Trophoblast cell (in vitro differentiated cells and primary cell): ENCODE measurements at regions not wholly inside any gene's neighbourhood (a gene's known extent, or its start where the extent isn't known, plus 50 kb on each side); places are given as distances from the start of the nearest gene placed in this dataset.

ENCODE experiments used
- DNase-seq, 2 donors: peaks; one replicate each; pipeline ENCODE4 v3.0.0-alpha.2; 2016
- H2AFZ ChIP-seq: 2 replicates; pipeline ENCODE4 v1.6.1; 2013; ENCODE audit warnings: low read length, moderate library complexity, mild to moderate bottlenecking; ENCODE audit not compliant: insufficient read depth, poor library complexity
- H2AK5ac ChIP-seq: 2 replicates; pipeline ENCODE4 v1.6.1; 2013; ENCODE audit warnings: mild to moderate bottlenecking, low read length
- H2BK120ac ChIP-seq: 2 replicates; pipeline ENCODE4 v1.6.1; 2013; ENCODE audit warnings: low read length, mild to moderate bottlenecking, moderate library complexity; ENCODE audit not compliant: insufficient read depth, poor library complexity
- H2BK12ac ChIP-seq: 2 replicates; pipeline ENCODE4 v1.6.1; 2013; ENCODE audit warnings: mild to moderate bottlenecking, low read length, moderate library complexity
- H2BK5ac ChIP-seq: 2 replicates; pipeline ENCODE4 v1.6.1; 2013; ENCODE audit warnings: low read length, low read depth, moderate library complexity, mild to moderate bottlenecking; ENCODE audit not compliant: poor library complexity
- H3K14ac ChIP-seq: 2 replicates; pipeline ENCODE4 v1.6.1; 2013; ENCODE audit warnings: mild to moderate bottlenecking, low read length
- H3K18ac ChIP-seq: 2 replicates; pipeline ENCODE4 v1.6.1; 2013; ENCODE audit warnings: mild to moderate bottlenecking, low read length
- H3K23ac ChIP-seq: 2 replicates; pipeline ENCODE4 v1.6.1; 2013; ENCODE audit warnings: low read length
- H3K27ac ChIP-seq: 2 replicates; pipeline ENCODE4 v1.5.1; 2013; ENCODE audit warnings: low read depth, mild to moderate bottlenecking, inconsistent platforms, low read length, moderate library complexity
- H3K27me3 ChIP-seq: 2 replicates; pipeline ENCODE4 v1.6.1; 2013; ENCODE audit warnings: inconsistent platforms, mild to moderate bottlenecking, low read length, moderate library complexity; ENCODE audit not compliant: insufficient read depth
- H3K36me3 ChIP-seq, 2 experiments: 1 replicate in 1 of 2; 2 replicates in 1 of 2; pipeline ENCODE4 v1.6.1; 2013; ENCODE audit warnings: low read length in 2 of 2, mild to moderate bottlenecking in 2 of 2, moderate library complexity in 1 of 2; ENCODE audit not compliant: insufficient read depth in 2 of 2, control insufficient read depth in 1 of 2
- H3K4ac ChIP-seq: 2 replicates; pipeline ENCODE4 v1.6.1; 2013; ENCODE audit warnings: low read depth, mild to moderate bottlenecking, low read length, moderate library complexity
- H3K4me1 ChIP-seq, 2 experiments: 1 replicate in 1 of 2; 2 replicates in 1 of 2; pipeline ENCODE4 v1.6.1; 2013; ENCODE audit warnings: low read length in 2 of 2, mild to moderate bottlenecking in 2 of 2, moderate library complexity in 1 of 2; ENCODE audit not compliant: insufficient read depth in 2 of 2, control insufficient read depth in 1 of 2
- H3K4me2 ChIP-seq: 2 replicates; pipeline ENCODE4 v1.6.1; 2013; ENCODE audit warnings: inconsistent platforms, mild to moderate bottlenecking, low read length, moderate library complexity
- H3K4me3 ChIP-seq: 2 replicates; pipeline ENCODE4 v1.5.1; 2013; ENCODE audit warnings: mild to moderate bottlenecking, low read depth, low read length, inconsistent platforms
- H3K79me1 ChIP-seq: one replicate; pipeline ENCODE4 v1.6.1; 2013; ENCODE audit warnings: low read length
- H3K79me2 ChIP-seq: 2 replicates; pipeline ENCODE4 v1.6.1; 2013; ENCODE audit warnings: low read length, mild to moderate bottlenecking; ENCODE audit not compliant: control insufficient read depth, insufficient read depth, poor library complexity
- H3K9ac ChIP-seq: 2 replicates; pipeline ENCODE4 v1.6.1; 2013; ENCODE audit warnings: mild to moderate bottlenecking, low read length
- H3K9me3 ChIP-seq: 2 replicates; pipeline ENCODE4 v1.6.1; 2013; ENCODE audit warnings: low read depth, mild to moderate bottlenecking, control low read depth, inconsistent platforms, low read length; ENCODE audit not compliant: insufficient read depth
- H4K12ac ChIP-seq: 2 replicates; pipeline ENCODE4 v1.6.1; 2013; ENCODE audit warnings: low read depth, mild to moderate bottlenecking, low read length, moderate library complexity
- H4K8ac ChIP-seq: 2 replicates; pipeline ENCODE4 v1.6.1; 2013; ENCODE audit warnings: low read depth, mild to moderate bottlenecking, low read length, moderate library complexity
- H4K91ac ChIP-seq: one replicate; pipeline ENCODE4 v1.6.1; 2013; ENCODE audit warnings: low read depth, mild to moderate bottlenecking, low read length, moderate library complexity
- WGBS: extraction: QIAGEN DNeasy Blood & Tissue Kit; methylation state at CpG from one replicate; pipeline ENCODE4 v1.1.7; 2013; ENCODE audit warnings: missing lambda C conversion rate; ENCODE audit not compliant: insufficient read length, insufficient coverage; ENCODE audit errors: extremely low coverage; 5-methylcytosine and 5-hydroxymethylcytosine counted together

- Histone ChIP-seq H3K14ac (no peak overlapping the region), H3K23ac (no peak overlapping the region), H3K4me1 (no peaks in the 10 kb centered on the region), H3K9me3 (no peaks in the 10 kb centered on the region), H2AFZ (no peak overlapping the region), H4K91ac (no peak overlapping the region), H3K4ac (no peak overlapping the region), H3K36me3 (no peaks in the 10 kb centered on the region), H4K12ac (no peak overlapping the region), H3K27ac (no peak overlapping the region), H2AK5ac (no peak overlapping the region), H2BK120ac (no peak overlapping the region), H3K9ac (no peak overlapping the region), H3K27me3 (no peaks in the 10 kb centered on the region), H2BK12ac (no peak overlapping the region), H3K79me1 (no peaks in the 10 kb centered on the region), H3K18ac (no peak overlapping the region), H4K8ac (no peak overlapping the region), H2BK5ac (no peak overlapping the region), H3K79me2 (no peaks in the 10 kb centered on the region), H3K4me2 (no peak overlapping the region), H3K4me3 (no peak overlapping the region)
- whole genome bisulfite sequencing: no CpG with 5 or more reads among the region's 1 CpG
- no peak for DNase-seq
Observed at GRCh38 chrX:83022020-83022419, 486.1 kb upstream of the POU3F4 start.
